Endothelial cell of umbilical vein (primary cell): ENCODE measurements at regions not wholly inside any gene's neighbourhood (a gene's known extent, or its start where the extent isn't known, plus 50 kb on each side); places are given as distances from the start of the nearest gene placed in this dataset.

Source experiments
- EZH2 ChIP-seq: IDR thresholded peaks from 2 replicates; pipeline ENCODE4 v1.6.1; 2012; ENCODE audit warnings: borderline replicate concordance, low read depth, mild to moderate bottlenecking, moderate library complexity, low read length, inconsistent platforms; ENCODE audit not compliant: severe bottlenecking
- FOS ChIP-seq: IDR thresholded peaks from 2 replicates; pipeline ENCODE4 v1.6.1; 2011; ENCODE audit warnings: mild to moderate bottlenecking, low read length, moderate library complexity, borderline replicate concordance; ENCODE audit not compliant: insufficient read depth
- GATA2 ChIP-seq: IDR thresholded peaks from 2 replicates; pipeline ENCODE4 v1.7.0; 2011; ENCODE audit warnings: low read depth, mild to moderate bottlenecking, moderate library complexity, mixed read lengths, low read length; ENCODE audit not compliant: insufficient read length, insufficient read depth
- POLR2A ChIP-seq: IDR thresholded peaks from 2 replicates; pipeline ENCODE4 v1.6.1; 2012; ENCODE audit warnings: low read depth, mild to moderate bottlenecking, control low read depth, low read length
- POLR2AphosphoS5 ChIP-seq: IDR thresholded peaks from 2 replicates; pipeline ENCODE4 v1.6.1; 2012; ENCODE audit warnings: low read depth, mild to moderate bottlenecking, control low read depth, low read length, moderate library complexity; ENCODE audit not compliant: insufficient read depth
- TF ChIP-seq, protein P1 (sequence below), 2 donors: IDR thresholded peaks; 1 replicate in 1 of 2; 2 replicates in 1 of 2; pipeline ENCODE4 v1.5.1; 2011; ENCODE audit warnings: low read length in 2 of 2, mild to moderate bottlenecking in 2 of 2, moderate library complexity in 2 of 2, control low read depth in 1 of 2, inconsistent platforms in 1 of 2, low read depth in 1 of 2; ENCODE audit not compliant: insufficient read depth in 1 of 2; ENCODE audit errors: extremely low read depth in 1 of 2
- TF ChIP-seq, protein P2 (sequence below): IDR thresholded peaks from 2 replicates; pipeline ENCODE4 v1.6.1; 2011; ENCODE audit not compliant: insufficient read depth, insufficient read length

DNA sequence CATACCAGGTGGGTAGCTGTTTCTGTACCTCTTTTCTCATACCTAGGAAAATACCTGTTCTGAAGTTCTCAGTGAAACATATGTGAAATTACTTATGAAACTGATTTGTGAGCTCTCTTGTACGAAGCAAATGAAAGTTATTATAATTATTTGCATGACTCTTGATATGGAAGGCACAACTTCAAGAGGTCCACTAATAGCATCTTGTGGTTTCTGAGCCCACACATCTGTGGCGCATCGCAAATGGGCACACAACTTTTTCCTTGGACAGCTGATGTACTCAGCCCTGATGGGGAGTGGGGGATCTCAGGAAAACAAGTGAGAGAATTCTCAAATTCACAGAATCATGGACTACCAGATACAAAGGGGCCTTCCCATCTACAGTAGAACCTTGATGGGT lies 432.3 kb downstream of the CD83 start:
- TF ChIP-seq, protein P1, sequence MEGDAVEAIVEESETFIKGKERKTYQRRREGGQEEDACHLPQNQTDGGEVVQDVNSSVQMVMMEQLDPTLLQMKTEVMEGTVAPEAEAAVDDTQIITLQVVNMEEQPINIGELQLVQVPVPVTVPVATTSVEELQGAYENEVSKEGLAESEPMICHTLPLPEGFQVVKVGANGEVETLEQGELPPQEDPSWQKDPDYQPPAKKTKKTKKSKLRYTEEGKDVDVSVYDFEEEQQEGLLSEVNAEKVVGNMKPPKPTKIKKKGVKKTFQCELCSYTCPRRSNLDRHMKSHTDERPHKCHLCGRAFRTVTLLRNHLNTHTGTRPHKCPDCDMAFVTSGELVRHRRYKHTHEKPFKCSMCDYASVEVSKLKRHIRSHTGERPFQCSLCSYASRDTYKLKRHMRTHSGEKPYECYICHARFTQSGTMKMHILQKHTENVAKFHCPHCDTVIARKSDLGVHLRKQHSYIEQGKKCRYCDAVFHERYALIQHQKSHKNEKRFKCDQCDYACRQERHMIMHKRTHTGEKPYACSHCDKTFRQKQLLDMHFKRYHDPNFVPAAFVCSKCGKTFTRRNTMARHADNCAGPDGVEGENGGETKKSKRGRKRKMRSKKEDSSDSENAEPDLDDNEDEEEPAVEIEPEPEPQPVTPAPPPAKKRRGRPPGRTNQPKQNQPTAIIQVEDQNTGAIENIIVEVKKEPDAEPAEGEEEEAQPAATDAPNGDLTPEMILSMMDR (IDR thresholded peaks at IDR 0.05; ENCODE audit: extremely low read depth in 1 of 2, insufficient read depth in 1 of 2, low read depth in 1 of 2, low read length in 2 of 2), result no peak
- TF ChIP-seq GATA2 (no peak), EZH2 (no peak), POLR2AphosphoS5 (no peak), FOS (no peak), POLR2A (no peak)
- TF ChIP-seq, protein P2, sequence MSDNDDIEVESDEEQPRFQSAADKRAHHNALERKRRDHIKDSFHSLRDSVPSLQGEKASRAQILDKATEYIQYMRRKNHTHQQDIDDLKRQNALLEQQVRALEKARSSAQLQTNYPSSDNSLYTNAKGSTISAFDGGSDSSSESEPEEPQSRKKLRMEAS, result no peak
